ENCODE measurements at regions not wholly inside any gene's neighbourhood (a gene's known extent, or its start where the extent isn't known, plus 50 kb on each side); places are given as distances from the start of the nearest gene placed in this dataset.

DNA sequence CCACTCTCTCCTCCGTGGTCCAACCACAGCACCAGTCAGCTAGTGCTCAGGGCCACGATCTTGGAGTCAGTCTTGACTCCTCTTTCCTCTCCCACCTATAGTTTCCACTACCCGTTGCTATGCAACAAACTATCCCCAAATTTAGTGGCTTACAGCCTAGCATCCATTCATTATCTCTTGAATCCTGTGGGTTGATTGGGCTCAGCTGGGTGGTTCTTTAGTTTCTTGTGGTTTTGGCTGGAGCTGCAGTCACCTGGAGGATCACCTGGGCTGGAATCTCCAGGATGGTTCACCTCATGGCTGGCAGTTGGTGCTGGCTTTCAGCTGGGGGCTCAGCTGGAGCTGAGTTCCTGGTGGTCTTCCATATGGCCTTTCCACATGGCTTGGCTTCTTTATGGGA lies 149.9 kb downstream of the ASB1 start:
- Histone ChIP-seq H3K4me1 (no peaks in the 10 kb centered on the region), H3K4me3 (no peak overlapping the region), H3K9me3 (no peaks in the 10 kb centered on the region), H3K27me3 (no peaks in the 10 kb centered on the region), H3K27ac (no peak overlapping the region), H3K36me3 (no peaks in the 10 kb centered on the region)
- intact Hi-C loops (cut with DNase I; ENCODE audit: low total_unique reads), result no loop called here
- in situ Hi-C loops (cut with MboI; ENCODE audit: low sequenced_read_pairs in 4 of 4), result no loop called here
- DNase-seq (no peak), ATAC-seq (no peak)
- TF ChIP-seq POLR2A (IDR thresholded peaks at IDR 0.05), result no peak
- TF ChIP-seq, protein P1, sequence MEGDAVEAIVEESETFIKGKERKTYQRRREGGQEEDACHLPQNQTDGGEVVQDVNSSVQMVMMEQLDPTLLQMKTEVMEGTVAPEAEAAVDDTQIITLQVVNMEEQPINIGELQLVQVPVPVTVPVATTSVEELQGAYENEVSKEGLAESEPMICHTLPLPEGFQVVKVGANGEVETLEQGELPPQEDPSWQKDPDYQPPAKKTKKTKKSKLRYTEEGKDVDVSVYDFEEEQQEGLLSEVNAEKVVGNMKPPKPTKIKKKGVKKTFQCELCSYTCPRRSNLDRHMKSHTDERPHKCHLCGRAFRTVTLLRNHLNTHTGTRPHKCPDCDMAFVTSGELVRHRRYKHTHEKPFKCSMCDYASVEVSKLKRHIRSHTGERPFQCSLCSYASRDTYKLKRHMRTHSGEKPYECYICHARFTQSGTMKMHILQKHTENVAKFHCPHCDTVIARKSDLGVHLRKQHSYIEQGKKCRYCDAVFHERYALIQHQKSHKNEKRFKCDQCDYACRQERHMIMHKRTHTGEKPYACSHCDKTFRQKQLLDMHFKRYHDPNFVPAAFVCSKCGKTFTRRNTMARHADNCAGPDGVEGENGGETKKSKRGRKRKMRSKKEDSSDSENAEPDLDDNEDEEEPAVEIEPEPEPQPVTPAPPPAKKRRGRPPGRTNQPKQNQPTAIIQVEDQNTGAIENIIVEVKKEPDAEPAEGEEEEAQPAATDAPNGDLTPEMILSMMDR (IDR thresholded peaks at IDR 0.05 in 4 of 5, conservative IDR thresholded peaks at IDR 0.05 in 1 of 5), result no peak

DNA sequence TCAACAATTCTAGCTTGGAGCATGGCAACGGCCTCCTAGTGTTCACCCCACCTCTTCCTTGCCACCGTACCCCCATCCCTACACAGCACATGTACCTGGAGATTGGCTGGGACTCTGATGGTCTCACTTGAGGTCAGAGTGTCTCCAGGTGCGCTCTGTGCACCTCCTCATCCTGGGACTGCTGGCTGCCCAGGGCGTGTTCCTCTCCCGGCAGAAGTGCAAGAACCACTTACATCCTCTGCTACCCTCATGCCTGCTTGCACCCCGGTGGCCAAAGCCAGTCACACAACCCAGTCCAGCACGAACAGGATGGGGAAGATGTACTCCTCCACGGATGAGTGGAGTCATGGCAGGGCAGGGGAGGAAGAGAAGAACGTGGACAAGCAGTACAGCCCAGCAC lies 151.5 kb downstream of the ASB1 start:
- Histone ChIP-seq H3K9me3 (no peaks in the 10 kb centered on the region), H3K4me3 (no peak overlapping the region), H3K4me1 (no peaks in the 10 kb centered on the region), H3K27ac (no peak overlapping the region), H3K36me3 (no peaks in the 10 kb centered on the region), H3K27me3 (no peaks in the 10 kb centered on the region)
- TF ChIP-seq POLR2A (IDR thresholded peaks at IDR 0.05), result no peak
- TF ChIP-seq, protein P1 (IDR thresholded peaks at IDR 0.05 in 4 of 5, conservative IDR thresholded peaks at IDR 0.05 in 1 of 5), result no peak
- intact Hi-C loops (cut with DNase I; ENCODE audit: low total_unique reads) (no loop called here), in situ Hi-C loops (cut with MboI; ENCODE audit: low sequenced_read_pairs in 4 of 4) (no loop called here)
- ATAC-seq, result no peak
- no peak for DNase-seq

DNA sequence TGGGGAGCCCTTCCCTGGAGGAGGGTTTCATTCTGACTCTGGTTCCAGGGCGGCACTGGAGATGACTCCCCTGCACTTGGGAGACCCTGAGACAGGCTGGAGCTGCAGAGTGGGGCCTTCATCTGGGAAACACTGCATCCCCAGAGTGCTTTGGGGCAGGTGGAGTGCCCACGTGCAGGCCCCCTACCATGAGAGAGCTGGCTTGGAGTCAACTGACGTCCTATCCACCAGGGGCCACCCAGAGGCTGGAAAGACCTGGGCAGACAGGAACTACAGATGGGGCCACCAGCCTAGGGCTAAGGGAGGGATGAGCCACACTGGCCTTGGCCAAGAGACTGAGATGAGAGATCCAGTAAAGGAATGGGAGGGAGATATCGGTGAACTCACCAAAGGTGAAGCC lies 153.8 kb downstream of the ASB1 start:
- in situ Hi-C loops (cut with MboI; ENCODE audit: low sequenced_read_pairs in 4 of 4) (no loop called here), intact Hi-C loops (cut with DNase I; ENCODE audit: low total_unique reads) (no loop called here)
- DNase-seq (no peak), ATAC-seq (no peak)
- no peaks in the 10 kb centered on the region for H3K36me3 ChIP-seq
- TF ChIP-seq, protein P1 (IDR thresholded peaks at IDR 0.05 in 4 of 5, conservative IDR thresholded peaks at IDR 0.05 in 1 of 5), result no peak
- no peak for TF ChIP-seq POLR2A (IDR thresholded peaks at IDR 0.05)
- no peaks in the 10 kb centered on the region for H3K4me1 ChIP-seq
- no peak overlapping the region for H3K4me3 ChIP-seq
- no peaks in the 10 kb centered on the region for H3K9me3 ChIP-seq
- no peaks in the 10 kb centered on the region for H3K27me3 ChIP-seq
- no peak overlapping the region for H3K27ac ChIP-seq

DNA sequence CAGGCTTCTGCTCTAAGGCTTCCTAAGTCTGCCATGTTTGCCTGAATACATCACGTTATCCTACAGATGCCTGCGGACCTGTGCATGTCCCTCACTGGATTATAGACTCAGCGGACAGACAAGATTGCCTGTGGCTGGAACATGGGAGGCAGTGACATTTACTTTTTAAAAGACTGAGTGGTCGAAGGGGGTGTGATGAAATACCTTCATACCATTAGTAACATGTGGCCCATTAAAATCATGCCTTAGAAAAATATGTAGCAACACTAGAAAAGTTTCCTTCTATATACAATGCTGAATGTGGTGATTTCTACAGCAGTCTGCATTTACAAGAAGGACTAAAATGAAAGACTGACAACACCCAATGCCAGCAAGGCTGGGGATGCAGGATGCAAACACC lies 154.4 kb downstream of the ASB1 start:
- intact Hi-C loops (cut with DNase I; ENCODE audit: low total_unique reads), result no loop called here
- Histone ChIP-seq H3K27me3 (no peaks in the 10 kb centered on the region), H3K27ac (no peak overlapping the region), H3K9me3 (no peaks in the 10 kb centered on the region), H3K4me1 (no peaks in the 10 kb centered on the region), H3K4me3 (no peak overlapping the region), H3K36me3 (no peaks in the 10 kb centered on the region)
- no peak for ATAC-seq
- in situ Hi-C loops (cut with MboI; ENCODE audit: low sequenced_read_pairs in 4 of 4), result no loop called here
- TF ChIP-seq POLR2A (IDR thresholded peaks at IDR 0.05), result no peak
- TF ChIP-seq, protein P1 (IDR thresholded peaks at IDR 0.05 in 4 of 5, conservative IDR thresholded peaks at IDR 0.05 in 1 of 5), result no peak
- DNase-seq, result no peak

DNA sequence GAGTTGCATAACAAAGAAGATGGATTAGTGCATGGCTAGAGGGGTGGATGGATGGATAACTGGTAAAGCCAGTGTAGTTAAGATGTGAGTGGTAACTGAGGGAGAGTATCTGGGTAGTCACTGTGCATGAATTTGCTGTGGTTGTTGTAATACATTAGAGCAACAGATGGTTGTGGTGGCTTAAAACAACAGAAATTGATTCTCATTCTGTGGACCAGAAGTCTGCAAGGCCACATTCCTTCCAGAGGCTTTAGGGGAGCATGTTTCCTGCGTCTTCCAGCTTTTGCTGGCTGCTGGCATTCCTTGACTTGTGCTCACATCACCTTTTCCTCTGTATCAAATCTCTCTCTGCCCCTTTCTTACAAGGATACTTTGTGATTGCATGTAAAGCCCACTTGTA lies 155.4 kb downstream of the ASB1 start:
- ATAC-seq (no peak), DNase-seq (no peak)
- no peaks in the 10 kb centered on the region for H3K9me3 ChIP-seq
- no peak for TF ChIP-seq POLR2A (IDR thresholded peaks at IDR 0.05)
- TF ChIP-seq, protein P1 (IDR thresholded peaks at IDR 0.05 in 4 of 5, conservative IDR thresholded peaks at IDR 0.05 in 1 of 5), result no peak
- intact Hi-C loops (cut with DNase I; ENCODE audit: low total_unique reads), result no loop called here
- H3K27ac ChIP-seq, result no peak overlapping the region
- no peaks in the 10 kb centered on the region for H3K27me3 ChIP-seq
- no peaks in the 10 kb centered on the region for H3K36me3 ChIP-seq
- H3K4me1 ChIP-seq, result no peaks in the 10 kb centered on the region
- H3K4me3 ChIP-seq, result no peak overlapping the region
- in situ Hi-C loops (cut with MboI; ENCODE audit: low sequenced_read_pairs in 4 of 4), result no loop called here
